HG03457 (cell line): ENCODE measurements at regions not wholly inside any gene's neighbourhood (a gene's known extent, or its start where the extent isn't known, plus 50 kb on each side); places are given as distances from the start of the nearest gene placed in this dataset.

Source experiments
- ATAC-seq: cut with Tn5 transposase; IDR thresholded peaks from one replicate; pipeline ENCODE4 v1.9.1; 2021; ENCODE audit warnings: moderate number of reproducible peaks; ENCODE audit not compliant: unreplicated experiment

GRCh38 chr15:61299075-61299763 is 70.1 kb upstream of the RORA start:
- no peak for ATAC-seq

- ATAC-seq, result no peak
These were observed 66.1 kb upstream of the RORA start for GRCh38 chr15:61295239-61295638.

GRCh38 chr15:61282661-61283060 is 53.6 kb upstream of the RORA start:
- ATAC-seq, result no peak

- ATAC-seq, result no peak
These were observed 52.2 kb upstream of the RORA start for GRCh38 chr15:61281328-61281727.
